Left lung (tissue), 4 donors: ENCODE measurements at regions not wholly inside any gene's neighbourhood (a gene's known extent, or its start where the extent isn't known, plus 50 kb on each side); places are given as distances from the start of the nearest gene placed in this dataset.

Experiments used
- ATAC-seq: fragments of 200-7000 bp; cut with Tn5 transposase; one replicate; pipeline ENCODE4 v1.9.1; 2020; ENCODE audit warnings: moderate library complexity
- DNase-seq, 4 donors: peaks; one replicate each; pipeline ENCODE4 v3.0.0-alpha.2; 2013 to 2020
- H3K27ac ChIP-seq, 2 donors: fragments of 200-600 bp; sonication (generic) in 1 of 2; one replicate each; pipeline versions ENCODE4 v1.5.0 to v1.8.0; 2020 to 2021
- H3K27me3 ChIP-seq, 2 donors: fragments of 200-600 bp; sonication (generic) in 1 of 2; one replicate each; pipeline versions ENCODE4 v1.5.0 to v1.8.0; 2020 to 2021
- H3K36me3 ChIP-seq, 2 donors: fragments of 200-600 bp; sonication (generic) in 1 of 2; one replicate each; pipeline versions ENCODE4 v1.5.0 to v1.8.0; 2020 to 2021
- H3K4me1 ChIP-seq, 2 donors: fragments of 200-600 bp; one replicate each; pipeline ENCODE4 v1.8.0; 2021
- H3K4me3 ChIP-seq, 2 donors: fragments of 200-600 bp; sonication (generic) in 1 of 2; one replicate each; pipeline versions ENCODE4 v1.5.0 to v1.8.0; 2020 to 2021; ENCODE audit warnings: mild to moderate bottlenecking in 1 of 2
- H3K9me3 ChIP-seq, 2 donors: fragments of 200-600 bp; sonication (generic) in 1 of 2; one replicate each; pipeline versions ENCODE4 v1.5.0 to v1.8.0; 2020 to 2021
- intact Hi-C, 2 donors: fragments of 100-400 bp; cut with DNase I; formaldehyde crosslinking; loops; one replicate each; pipeline versions ENCODE4 v1.11.2 to v1.14.2; 2022
- TF ChIP-seq, protein P1 (sequence below), 2 donors: fragments of 200-600 bp; sonication (generic) in 1 of 2; IDR thresholded peaks; one replicate each; pipeline versions ENCODE4 v1.5.0 to v1.8.0; 2021; ENCODE audit warnings: antibody characterized with exemption in 2 of 2
- donor health status: DM: no; HTN: yes; CAD: no.
- donor health status: DM: no; HTN: no; CAD: no.

DNA sequence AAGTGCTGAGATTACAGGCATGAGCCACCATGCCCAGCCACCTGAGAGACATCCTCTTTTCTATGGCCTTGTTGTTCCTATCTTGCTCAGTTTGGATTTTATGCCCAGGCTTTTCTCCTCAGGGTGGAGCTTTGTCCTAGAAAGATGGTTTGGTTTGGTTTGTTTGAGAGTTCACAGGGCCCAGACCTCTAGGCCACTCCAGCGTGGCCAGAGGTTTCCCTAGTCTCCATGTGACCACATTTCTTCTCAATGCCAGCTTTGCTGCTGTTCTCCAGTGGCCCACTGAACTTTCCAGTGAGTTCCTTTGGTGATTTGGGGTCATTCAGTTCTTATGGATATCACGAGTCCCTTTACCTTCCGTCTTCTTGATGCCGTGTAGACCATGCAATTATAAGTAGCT lies 92.6 kb upstream of the SERBP1 start:
- DNase-seq = no peak
- Histone ChIP-seq H3K4me1 (no peaks in the 10 kb centered on the region), H3K9me3 (no peaks in the 10 kb centered on the region), H3K27ac (no peak overlapping the region), H3K36me3 (no peaks in the 10 kb centered on the region), H3K27me3 (no peaks in the 10 kb centered on the region), H3K4me3 (no peak overlapping the region)
- intact Hi-C loops = no loop called here
- no peak for ATAC-seq
- TF ChIP-seq, protein P1, sequence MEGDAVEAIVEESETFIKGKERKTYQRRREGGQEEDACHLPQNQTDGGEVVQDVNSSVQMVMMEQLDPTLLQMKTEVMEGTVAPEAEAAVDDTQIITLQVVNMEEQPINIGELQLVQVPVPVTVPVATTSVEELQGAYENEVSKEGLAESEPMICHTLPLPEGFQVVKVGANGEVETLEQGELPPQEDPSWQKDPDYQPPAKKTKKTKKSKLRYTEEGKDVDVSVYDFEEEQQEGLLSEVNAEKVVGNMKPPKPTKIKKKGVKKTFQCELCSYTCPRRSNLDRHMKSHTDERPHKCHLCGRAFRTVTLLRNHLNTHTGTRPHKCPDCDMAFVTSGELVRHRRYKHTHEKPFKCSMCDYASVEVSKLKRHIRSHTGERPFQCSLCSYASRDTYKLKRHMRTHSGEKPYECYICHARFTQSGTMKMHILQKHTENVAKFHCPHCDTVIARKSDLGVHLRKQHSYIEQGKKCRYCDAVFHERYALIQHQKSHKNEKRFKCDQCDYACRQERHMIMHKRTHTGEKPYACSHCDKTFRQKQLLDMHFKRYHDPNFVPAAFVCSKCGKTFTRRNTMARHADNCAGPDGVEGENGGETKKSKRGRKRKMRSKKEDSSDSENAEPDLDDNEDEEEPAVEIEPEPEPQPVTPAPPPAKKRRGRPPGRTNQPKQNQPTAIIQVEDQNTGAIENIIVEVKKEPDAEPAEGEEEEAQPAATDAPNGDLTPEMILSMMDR (IDR thresholded peaks at IDR 0.05) = no peak

DNA sequence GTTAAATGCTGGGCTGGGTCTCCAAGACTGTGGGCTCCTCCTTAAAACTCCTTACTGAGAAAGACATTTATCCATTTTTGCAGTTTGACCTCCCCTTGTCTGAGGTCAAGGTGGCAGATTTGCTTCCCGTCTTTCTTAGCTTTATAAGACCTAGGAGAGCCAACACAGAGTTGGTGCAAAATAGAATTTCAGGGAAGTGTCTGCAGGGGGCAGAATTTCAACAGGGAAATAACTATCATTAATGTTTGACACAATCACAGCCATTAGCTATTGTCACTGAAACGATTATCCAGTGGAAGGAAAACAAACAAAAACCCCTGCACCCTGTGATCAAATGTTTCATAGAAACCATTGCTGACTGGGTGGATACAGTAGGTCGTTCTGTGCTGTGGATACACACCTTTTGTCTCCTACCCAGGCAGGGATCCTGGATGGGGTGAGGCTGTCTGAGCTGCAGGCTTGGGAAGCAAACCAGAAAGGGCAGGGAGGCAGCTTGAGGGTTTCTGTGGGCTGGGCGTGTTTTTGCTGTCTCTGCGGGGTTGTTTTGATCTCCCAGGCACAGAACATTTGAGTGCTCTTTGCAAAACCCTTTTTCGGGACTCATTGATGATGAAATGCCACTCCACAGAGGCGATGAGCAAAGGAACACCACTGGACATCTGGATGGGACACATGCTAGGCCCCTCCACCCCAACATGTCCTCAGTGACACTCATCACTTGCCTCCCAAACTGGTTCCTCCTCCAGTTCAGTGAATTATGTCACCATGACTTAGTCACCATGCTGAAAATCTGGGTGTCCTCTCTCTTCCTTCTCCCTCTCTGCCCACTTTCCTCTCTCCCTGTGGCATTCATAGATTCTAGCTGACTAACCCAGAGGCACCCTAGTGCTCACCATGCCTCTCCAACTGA lies 94.2 kb upstream of the SERBP1 start:
- ATAC-seq (peak; percentile 72), DNase-seq (no peak)
- H3K9me3 ChIP-seq = no peaks in the 10 kb centered on the region
- H3K4me3 ChIP-seq = no peak overlapping the region
- intact Hi-C loops = no loop called here
- TF ChIP-seq, protein P1 (IDR thresholded peaks at IDR 0.05) = no peak
- no peaks in the 10 kb centered on the region for H3K36me3 ChIP-seq
- H3K27me3 ChIP-seq = no peaks in the 10 kb centered on the region
- H3K4me1 ChIP-seq = no peaks in the 10 kb centered on the region
- no peak overlapping the region for H3K27ac ChIP-seq

DNA sequence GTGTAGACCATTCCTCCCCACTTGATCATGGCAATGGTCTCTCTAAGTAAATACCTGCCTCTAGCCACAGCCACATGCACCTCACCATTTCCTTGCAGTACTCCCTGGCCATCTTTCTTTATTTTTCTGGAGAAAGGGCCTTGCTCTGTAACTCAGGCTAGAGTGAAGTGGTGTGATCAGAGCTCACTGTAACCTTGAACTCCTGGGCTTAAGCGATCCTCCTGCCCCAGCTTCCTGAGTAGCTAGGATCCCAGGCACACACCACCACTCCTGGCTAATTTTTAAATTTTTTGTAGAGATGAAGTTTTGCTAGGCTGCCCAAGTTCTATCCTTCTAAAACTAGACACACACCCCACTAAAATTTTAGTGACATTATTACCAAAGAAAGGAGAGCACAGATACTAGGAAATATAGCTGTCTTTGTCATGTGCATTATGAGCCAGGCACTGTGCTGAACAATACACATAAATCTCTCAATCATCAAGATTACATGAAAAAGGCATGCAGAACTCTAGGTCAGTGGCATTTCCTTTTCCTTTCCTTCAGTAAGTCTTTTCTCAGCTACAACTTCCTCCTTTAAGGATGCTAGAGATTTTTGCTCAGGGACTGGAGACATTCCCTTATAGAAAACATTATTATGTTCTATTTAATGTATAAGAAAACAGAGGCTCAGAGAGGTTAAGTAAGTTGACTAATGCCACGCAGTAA lies 95.0 kb upstream of the SERBP1 start:
- no peak for DNase-seq
- intact Hi-C loops = no loop called here
- TF ChIP-seq, protein P1 (IDR thresholded peaks at IDR 0.05) = no peak

DNA sequence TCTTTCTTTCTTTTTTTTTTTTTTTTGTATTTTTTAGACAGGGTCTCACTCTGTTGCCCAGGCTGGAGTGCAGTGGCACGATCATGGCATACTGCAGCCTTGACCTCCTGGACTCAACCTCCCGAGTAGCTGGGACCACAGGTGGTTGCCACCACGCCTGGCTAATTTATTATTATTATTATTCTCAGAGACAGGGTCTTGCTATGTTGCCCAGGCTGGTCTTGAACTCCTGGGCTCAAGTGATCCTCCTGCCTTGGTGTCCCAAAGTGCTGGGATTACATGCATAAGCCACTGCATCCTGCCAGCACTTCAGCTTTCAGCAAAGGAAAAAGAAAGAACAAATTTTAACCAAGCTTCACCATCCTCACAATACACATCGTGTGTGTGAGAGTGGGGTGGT lies 97.9 kb upstream of the SERBP1 start:
- intact Hi-C loops = no loop called here
- H3K9me3 ChIP-seq = no peaks in the 10 kb centered on the region
- no peaks in the 10 kb centered on the region for H3K27me3 ChIP-seq
- H3K4me3 ChIP-seq = no peak overlapping the region
- TF ChIP-seq, protein P1 (IDR thresholded peaks at IDR 0.05) = no peak
- DNase-seq (no peak), ATAC-seq (no peak)
- no peak overlapping the region for H3K27ac ChIP-seq
- H3K36me3 ChIP-seq = no peaks in the 10 kb centered on the region
- no peaks in the 10 kb centered on the region for H3K4me1 ChIP-seq

More for the DNA sequence above, 95.0 kb upstream of the SERBP1 start:
- no peak for ATAC-seq
- no peak overlapping the region for H3K4me3 ChIP-seq
- no peaks in the 10 kb centered on the region for H3K36me3 ChIP-seq
- H3K9me3 ChIP-seq = no peaks in the 10 kb centered on the region
- H3K27me3 ChIP-seq = no peaks in the 10 kb centered on the region
- H3K27ac ChIP-seq = no peak overlapping the region
- no peaks in the 10 kb centered on the region for H3K4me1 ChIP-seq

DNA sequence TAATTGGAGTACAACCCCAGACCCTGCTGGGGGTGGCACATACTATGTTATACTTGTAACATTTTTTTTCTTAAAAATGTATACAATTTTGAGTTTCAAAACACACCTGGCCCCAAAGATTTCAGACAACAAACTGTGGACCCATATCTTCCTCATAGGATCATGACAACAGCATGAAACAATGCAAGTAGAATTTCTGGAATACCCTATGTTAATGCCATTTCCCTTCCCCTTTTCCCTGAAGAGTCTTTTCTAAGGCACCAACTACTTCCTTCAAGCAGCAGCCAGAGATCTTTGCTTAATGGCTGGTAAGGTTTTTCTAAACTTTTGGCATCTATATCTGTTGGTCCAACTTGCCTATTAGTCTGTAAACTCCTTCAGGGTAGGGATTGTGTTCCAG lies 99.9 kb upstream of the SERBP1 start:
- intact Hi-C loops = loop anchor here in 1 of 2 donors (5.0 kb wide), 1 partner anchor 227 kb away; no protein-coding TSS in a partner anchor
- TF ChIP-seq, protein P1 (IDR thresholded peaks at IDR 0.05) = no peak
- ATAC-seq = no peak

More for the DNA sequence above, 99.9 kb upstream of the SERBP1 start:
- Histone ChIP-seq H3K9me3 (no peaks in the 10 kb centered on the region), H3K4me1 (peaks cover 0 to 2% of the 10 kb centered on the region in 2 donors), H3K36me3 (no peaks in the 10 kb centered on the region), H3K27ac (no peak overlapping the region), H3K27me3 (no peaks in the 10 kb centered on the region), H3K4me3 (no peak overlapping the region)
- no peak for DNase-seq
